PC-9 (cell line): ENCODE measurements at regions not wholly inside any gene's neighbourhood (a gene's known extent, or its start where the extent isn't known, plus 50 kb on each side); places are given as distances from the start of the nearest gene placed in this dataset.
A peak's percentile ranks its signal among the peaks of the same experiment; 100 is the strongest.
"Not testable (repeated sequence)": the region's sequence is repeated elsewhere in the genome, so short reads cannot be mapped to it uniquely, and the experiment has no call there.

Source experiments
- BruUV-seq: library from RNA; stranded (reverse); fragments of 400-500 nt; replicated peaks from 2 replicates; lab custom pipeline; 2021; lab: Mats Ljungman, UMichigan
- CTCF ChIA-PET: fragments of 300-600 bp; sonication (Branson Sonifier 250); formaldehyde crosslinking; loops from one replicate; lab custom pipeline; 2022; ENCODE audit warnings: antibody characterized with exemption; lab: Charles Lee
- POLR2A ChIA-PET: fragments of 300-600 bp; sonication (Branson Sonifier 250); formaldehyde crosslinking; loops from one replicate; lab custom pipeline; 2022; ENCODE audit warnings: antibody characterized with exemption; ENCODE audit not compliant: unreplicated experiment; lab: Charles Lee
- DNase-seq, 2 experiments: peaks; one replicate each; pipeline versions ENCODE4 v3.0.0 to v3.0.0-alpha.2; 2015 to 2022; ENCODE audit warnings: mixed read lengths in 1 of 2
- H2AFZ ChIP-seq: fragments of 200-600 bp; sonication (generic); 2 replicates; pipeline ENCODE4 v1.8.1; 2017; ENCODE audit warnings: antibody characterized with exemption
- H3F3A ChIP-seq: fragments of 200-600 bp; sonication (generic); 2 replicates; pipeline ENCODE4 v1.8.1; 2017; ENCODE audit warnings: antibody characterized with exemption, mild to moderate bottlenecking, low read depth; ENCODE audit not compliant: insufficient read depth
- H3K27ac ChIP-seq: fragments of 200-600 bp; sonication (generic); 2 replicates; pipeline ENCODE4 v1.6.1; 2016; ENCODE audit warnings: mixed run types
- H3K27me3 ChIP-seq: fragments of 200-600 bp; sonication (generic); 2 replicates; pipeline ENCODE4 v1.6.1; 2016; ENCODE audit warnings: low read depth, mixed run types; ENCODE audit not compliant: insufficient read depth
- H3K36me3 ChIP-seq: fragments of 200-600 bp; sonication (generic); 2 replicates; pipeline ENCODE4 v1.6.1; 2016; ENCODE audit warnings: low read depth, mixed run types
- H3K4me1 ChIP-seq: fragments of 200-600 bp; sonication (generic); replicated peaks from 2 replicates; pipeline ENCODE4 v1.6.1; 2016; ENCODE audit warnings: mixed run types; ENCODE audit not compliant: insufficient read depth
- H3K4me2 ChIP-seq: fragments of 200-600 bp; sonication (generic); 2 replicates; pipeline ENCODE4 v1.6.1; 2017; ENCODE audit warnings: mixed run types
- H3K4me3 ChIP-seq: fragments of 200-600 bp; sonication (generic); 2 replicates; pipeline ENCODE4 v1.6.1; 2016; ENCODE audit warnings: mixed run types
- H3K79me2 ChIP-seq: fragments of 200-600 bp; sonication (generic); 2 replicates; pipeline ENCODE4 v1.6.1; 2017; ENCODE audit warnings: low read depth, mixed run types
- H3K9me2 ChIP-seq: fragments of 200-600 bp; sonication (generic); 2 replicates; pipeline ENCODE4 v1.8.1; 2017; ENCODE audit warnings: mild to moderate bottlenecking; ENCODE audit not compliant: insufficient read depth
- H3K9me3 ChIP-seq: fragments of 200-600 bp; sonication (generic); 2 replicates; pipeline ENCODE4 v1.8.1; 2016; ENCODE audit warnings: low read depth; ENCODE audit not compliant: insufficient read depth
- H4K20me1 ChIP-seq: fragments of 200-600 bp; sonication (generic); 2 replicates; pipeline ENCODE4 v1.8.1; 2017; ENCODE audit not compliant: insufficient read depth
- EZH2 ChIP-seq: fragments of 200-600 bp; sonication (generic); IDR thresholded peaks from 2 replicates; pipeline ENCODE4 v1.8.0; 2017; ENCODE audit warnings: antibody characterized with exemption, low read depth
- intact Hi-C: fragments of 100-400 bp; cut with micrococcal nuclease; formaldehyde crosslinking; loops from one replicate; pipeline ENCODE4 v1.10.0; 2022; ENCODE audit not compliant: unreplicated experiment
- TF ChIP-seq, protein P1 (sequence below): fragments of 200-600 bp; sonication (generic); conservative IDR thresholded peaks from 2 replicates; pipeline ENCODE4 v1.6.1; 2017; ENCODE audit warnings: mixed run types, antibody characterized with exemption, mild to moderate bottlenecking, moderate library complexity

DNA sequence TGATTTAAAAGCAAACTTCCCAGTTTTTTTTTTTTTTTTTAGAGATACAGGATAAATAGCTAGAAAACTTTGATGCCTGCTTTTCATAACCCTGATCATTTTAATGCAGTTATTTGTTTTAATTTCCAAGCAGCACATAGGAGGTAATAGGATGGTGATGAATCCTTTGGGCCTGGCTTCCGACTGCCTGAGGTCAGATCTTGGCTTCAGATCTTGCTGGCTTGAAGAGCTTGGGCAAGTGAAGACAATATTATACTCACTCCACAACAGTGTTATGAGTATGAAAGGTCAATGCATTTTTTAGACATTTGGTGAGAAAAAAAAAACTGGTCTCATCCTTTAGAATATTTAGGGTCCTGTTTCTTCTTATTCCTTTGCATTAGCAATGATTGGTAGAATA, 124.8 kb upstream of the PRKCQ start:
- Histone ChIP-seq H3K4me1 (no peaks in the 10 kb centered on the region), H3K36me3 (no peaks in the 10 kb centered on the region), H3K9me3 (no peaks in the 10 kb centered on the region), H3K9me2 (no peaks in the 10 kb centered on the region), H3K27me3 (no peaks in the 10 kb centered on the region), H3K79me2 (no peaks in the 10 kb centered on the region), H3K4me2 (no peak overlapping the region), H4K20me1 (no peaks in the 10 kb centered on the region), H3K4me3 (no peak overlapping the region), H2AFZ (no peak overlapping the region), H3F3A (no peaks in the 10 kb centered on the region), H3K27ac (no peak overlapping the region)
- intact Hi-C loops: no loop called here
- TF ChIP-seq, protein P1, sequence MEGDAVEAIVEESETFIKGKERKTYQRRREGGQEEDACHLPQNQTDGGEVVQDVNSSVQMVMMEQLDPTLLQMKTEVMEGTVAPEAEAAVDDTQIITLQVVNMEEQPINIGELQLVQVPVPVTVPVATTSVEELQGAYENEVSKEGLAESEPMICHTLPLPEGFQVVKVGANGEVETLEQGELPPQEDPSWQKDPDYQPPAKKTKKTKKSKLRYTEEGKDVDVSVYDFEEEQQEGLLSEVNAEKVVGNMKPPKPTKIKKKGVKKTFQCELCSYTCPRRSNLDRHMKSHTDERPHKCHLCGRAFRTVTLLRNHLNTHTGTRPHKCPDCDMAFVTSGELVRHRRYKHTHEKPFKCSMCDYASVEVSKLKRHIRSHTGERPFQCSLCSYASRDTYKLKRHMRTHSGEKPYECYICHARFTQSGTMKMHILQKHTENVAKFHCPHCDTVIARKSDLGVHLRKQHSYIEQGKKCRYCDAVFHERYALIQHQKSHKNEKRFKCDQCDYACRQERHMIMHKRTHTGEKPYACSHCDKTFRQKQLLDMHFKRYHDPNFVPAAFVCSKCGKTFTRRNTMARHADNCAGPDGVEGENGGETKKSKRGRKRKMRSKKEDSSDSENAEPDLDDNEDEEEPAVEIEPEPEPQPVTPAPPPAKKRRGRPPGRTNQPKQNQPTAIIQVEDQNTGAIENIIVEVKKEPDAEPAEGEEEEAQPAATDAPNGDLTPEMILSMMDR: no peak
- TF ChIP-seq EZH2: no peak
- BruUV-seq: no TSS peak
- no peak for DNase-seq
- POLR2A ChIA-PET: interaction anchor here (0.7 kb wide), 1 partner anchor 43 kb away, joined by 9 read pairs; no protein-coding TSS in a partner anchor
- CTCF ChIA-PET: interaction anchor here (0.7 kb wide), 1 partner anchor 133 kb away, joined by 3 read pairs; no protein-coding TSS in a partner anchor

DNA sequence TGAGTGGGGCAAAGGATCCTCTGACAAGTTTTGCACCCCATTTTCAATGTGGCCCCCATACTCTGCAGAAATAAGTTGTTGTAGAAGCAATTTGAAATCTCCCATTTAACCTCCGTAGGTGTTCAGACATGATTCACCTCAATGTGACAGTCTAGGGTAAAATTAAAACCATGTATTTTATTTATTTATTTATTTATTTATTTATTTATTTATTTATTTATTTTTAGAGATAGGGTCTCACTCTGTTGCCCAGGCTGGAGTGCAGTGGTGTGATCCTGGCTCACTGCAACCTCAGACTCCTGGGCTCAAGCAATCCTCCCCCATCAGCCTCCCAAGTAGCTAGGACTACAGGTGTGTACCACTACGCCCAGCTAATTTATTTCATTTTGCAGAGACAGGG, 122.8 kb upstream of the PRKCQ start:
- H3K4me3 ChIP-seq, H3K4me2 ChIP-seq, DNase-seq, H3K9me3 ChIP-seq, POLR2A ChIA-PET, intact Hi-C loops, H4K20me1 ChIP-seq, H3K9me2 ChIP-seq, H3K27ac ChIP-seq, H3K79me2 ChIP-seq, BruUV-seq, H3K4me1 ChIP-seq, CTCF ChIA-PET, H3F3A ChIP-seq, H3K36me3 ChIP-seq, H2AFZ ChIP-seq, H3K27me3 ChIP-seq: not testable (repeated sequence)

DNA sequence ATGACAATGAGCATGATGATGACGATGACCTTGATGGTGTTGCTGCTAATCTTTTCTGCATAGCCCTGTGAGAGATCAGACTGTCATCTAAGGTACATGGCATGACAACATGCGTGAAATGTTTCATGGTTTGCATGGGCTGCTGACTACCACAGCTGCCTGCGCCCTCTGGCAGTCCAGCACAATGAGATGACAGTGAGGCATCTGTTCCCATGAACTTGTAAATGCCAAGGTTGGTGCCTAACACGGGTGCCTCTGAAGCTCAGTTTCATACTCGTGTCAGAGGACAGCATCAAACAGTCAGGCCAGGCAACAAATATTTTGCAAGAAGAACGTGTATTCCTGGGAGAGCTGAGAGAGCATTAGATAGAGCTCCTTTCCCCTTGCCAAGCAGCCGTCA, 122.0 kb upstream of the PRKCQ start:
- H2AFZ ChIP-seq: no peak overlapping the region
- TF ChIP-seq, protein P1: no peak
- CTCF ChIA-PET: interaction anchor here (0.7 kb wide), 1 partner anchor 86 kb away, joined by 7 read pairs; no protein-coding TSS in a partner anchor
- H3K27me3 ChIP-seq: no peaks in the 10 kb centered on the region
- no TSS peak for BruUV-seq
- no peak overlapping the region for H3K4me3 ChIP-seq
- H3K36me3 ChIP-seq: no peaks in the 10 kb centered on the region
- H3K4me2 ChIP-seq: no peak overlapping the region
- POLR2A ChIA-PET: no interaction called here
- no peak for DNase-seq
- H3K4me1 ChIP-seq: no peaks in the 10 kb centered on the region
- no peaks in the 10 kb centered on the region for H4K20me1 ChIP-seq
- H3K27ac ChIP-seq: no peak overlapping the region
- no peaks in the 10 kb centered on the region for H3K9me3 ChIP-seq
- H3K79me2 ChIP-seq: no peaks in the 10 kb centered on the region
- no peaks in the 10 kb centered on the region for H3K9me2 ChIP-seq
- no peaks in the 10 kb centered on the region for H3F3A ChIP-seq
- intact Hi-C loops: no loop called here

DNA sequence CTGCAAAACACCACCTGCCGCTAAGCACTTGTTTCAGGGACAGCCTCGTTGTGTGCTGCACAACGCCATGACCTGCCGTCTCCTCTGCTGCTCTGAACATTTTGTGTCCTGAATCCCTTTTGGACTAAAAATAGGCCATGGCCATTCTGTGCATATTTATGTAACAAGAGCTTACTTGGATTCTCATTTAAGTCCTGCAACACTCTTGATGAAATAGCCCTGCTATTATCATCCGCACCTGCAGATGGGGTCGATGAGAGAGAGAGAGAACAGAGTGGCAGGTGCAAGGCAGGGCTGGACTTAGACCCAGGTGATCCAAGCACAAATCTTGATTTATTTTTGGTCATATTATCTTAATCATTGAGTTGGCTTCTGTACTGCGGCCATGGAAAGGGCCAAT, 121.2 kb upstream of the PRKCQ start:
- no peak overlapping the region for H3K4me2 ChIP-seq
- H4K20me1 ChIP-seq: no peaks in the 10 kb centered on the region
- no peaks in the 10 kb centered on the region for H3K4me1 ChIP-seq
- H3K9me3 ChIP-seq: no peaks in the 10 kb centered on the region
- TF ChIP-seq EZH2: no peak
- TF ChIP-seq, protein P1: peak; percentile 44
- ChIA-PET CTCF (no interaction called here), POLR2A (no interaction called here)
- DNase-seq: no peak
- no peaks in the 10 kb centered on the region for H3K9me2 ChIP-seq
- no peaks in the 10 kb centered on the region for H3K36me3 ChIP-seq
- no peaks in the 10 kb centered on the region for H3K27me3 ChIP-seq
- H3K4me3 ChIP-seq: no peak overlapping the region
- no peaks in the 10 kb centered on the region for H3F3A ChIP-seq
- no peak overlapping the region for H2AFZ ChIP-seq
- no TSS peak for BruUV-seq
- intact Hi-C loops: no loop called here
- no peaks in the 10 kb centered on the region for H3K79me2 ChIP-seq
- no peak overlapping the region for H3K27ac ChIP-seq
